Keratinocyte (primary cell): ENCODE measurements at regions not wholly inside any gene's neighbourhood (a gene's known extent, or its start where the extent isn't known, plus 50 kb on each side); places are given as distances from the start of the nearest gene placed in this dataset.

ENCODE experiments used
- DNase-seq: peaks from one replicate; pipeline ENCODE4 v3.0.0-alpha.2; 2011; ENCODE audit warnings: low read depth, missing footprints, low spot score
- FAIRE-seq: peaks from 2 replicates; lab custom pipeline; 2011; peaks lifted over from hg19 to GRCh38; lab: Jason Lieb, UNC
- H2AFZ ChIP-seq: 2 replicates; pipeline ENCODE4 v1.6.0; 2012; ENCODE audit warnings: low read length, control low read depth, inconsistent platforms; ENCODE audit not compliant: control insufficient read depth
- H3K27ac ChIP-seq: 2 replicates; pipeline ENCODE4 v1.5.1; 2011; ENCODE audit warnings: low read length; ENCODE audit not compliant: control insufficient read depth, insufficient read depth
- H3K27me3 ChIP-seq: 3 replicates; pipeline ENCODE4 v1.6.0; 2011; ENCODE audit warnings: low read length; ENCODE audit not compliant: control insufficient read depth, insufficient read depth; ENCODE audit errors: extremely low read depth
- H3K36me3 ChIP-seq, 2 experiments: 2 replicates in 1 of 2; 3 replicates in 1 of 2; pipeline ENCODE4 v1.5.1; 2011; ENCODE audit warnings: low read length in 2 of 2, mild to moderate bottlenecking in 1 of 2; ENCODE audit not compliant: control insufficient read depth in 2 of 2, insufficient read depth in 2 of 2; ENCODE audit errors: extremely low read depth in 1 of 2
- H3K4me1 ChIP-seq: 3 replicates; pipeline ENCODE4 v1.5.1; 2011; ENCODE audit warnings: low read length; ENCODE audit not compliant: control insufficient read depth, insufficient read depth; ENCODE audit errors: extremely low read depth
- H3K4me2 ChIP-seq: 3 replicates; pipeline ENCODE4 v1.6.0; 2011; ENCODE audit warnings: low read depth, low read length; ENCODE audit not compliant: control insufficient read depth, insufficient read depth; ENCODE audit errors: extremely low read depth
- H3K4me3 ChIP-seq, 3 experiments: fragments of 200-600 bp in 1 of 3; sonication (generic) in 1 of 3; 2 replicates in 2 of 3; 3 replicates in 1 of 3; pipeline ENCODE4 v1.5.1; 2011 to 2016; ENCODE audit warnings: low read length in 3 of 3, mild to moderate bottlenecking in 3 of 3, control low read depth in 2 of 3, inconsistent platforms in 1 of 3, low read depth in 1 of 3, mixed read lengths in 1 of 3, mixed run types in 1 of 3, moderate library complexity in 1 of 3; ENCODE audit not compliant: control insufficient read depth in 2 of 3, insufficient read depth in 2 of 3; ENCODE audit errors: extremely low read depth in 1 of 3
- H3K79me2 ChIP-seq: 2 replicates; pipeline ENCODE4 v1.6.0; 2012; ENCODE audit warnings: low read length; ENCODE audit not compliant: control insufficient read depth, insufficient read depth
- H3K9ac ChIP-seq: 3 replicates; pipeline ENCODE4 v1.6.0; 2011; ENCODE audit warnings: low read length; ENCODE audit not compliant: control insufficient read depth, insufficient read depth; ENCODE audit errors: extremely low read depth
- H3K9me1 ChIP-seq: 3 replicates; pipeline ENCODE4 v1.6.0; 2011; ENCODE audit warnings: low read length; ENCODE audit not compliant: control insufficient read depth, insufficient read depth; ENCODE audit errors: extremely low read depth
- H3K9me3 ChIP-seq: 2 replicates; pipeline ENCODE4 v1.5.1; 2012; ENCODE audit warnings: low read depth, low read length; ENCODE audit not compliant: control insufficient read depth
- H4K20me1 ChIP-seq: 3 replicates; pipeline ENCODE4 v1.6.0; 2011; ENCODE audit warnings: low read length; ENCODE audit not compliant: control insufficient read depth, insufficient read depth; ENCODE audit errors: extremely low read depth
- CTCF ChIP-seq, 3 experiments: IDR thresholded peaks in 1 of 3; conservative IDR thresholded peaks in 1 of 3; optimal IDR thresholded peaks in 1 of 3; 2 replicates in 2 of 3; 3 replicates in 1 of 3; pipeline versions ENCODE3 to v1.5.1; 2011; ENCODE audit warnings: low read length in 3 of 3, mild to moderate bottlenecking in 3 of 3, moderate library complexity in 2 of 3, control low read depth in 1 of 3, inconsistent platforms in 1 of 3; ENCODE audit not compliant: insufficient read depth in 2 of 3; ENCODE audit errors: extremely low read depth in 1 of 3
- EZH2 ChIP-seq: IDR thresholded peaks from one replicate; pipeline ENCODE4 v1.6.1; 2012; ENCODE audit warnings: inconsistent platforms, mild to moderate bottlenecking, low read length, moderate library complexity
- dilution Hi-C: fragments of 300-500 bp; cut with MboI; formaldehyde crosslinking; loops from one replicate; pipeline ENCODE4 v1.7.0; 2020; ENCODE audit warnings: low sequenced_read_pairs; ENCODE audit not compliant: extremely low pct_ligation_motif_present

DNA sequence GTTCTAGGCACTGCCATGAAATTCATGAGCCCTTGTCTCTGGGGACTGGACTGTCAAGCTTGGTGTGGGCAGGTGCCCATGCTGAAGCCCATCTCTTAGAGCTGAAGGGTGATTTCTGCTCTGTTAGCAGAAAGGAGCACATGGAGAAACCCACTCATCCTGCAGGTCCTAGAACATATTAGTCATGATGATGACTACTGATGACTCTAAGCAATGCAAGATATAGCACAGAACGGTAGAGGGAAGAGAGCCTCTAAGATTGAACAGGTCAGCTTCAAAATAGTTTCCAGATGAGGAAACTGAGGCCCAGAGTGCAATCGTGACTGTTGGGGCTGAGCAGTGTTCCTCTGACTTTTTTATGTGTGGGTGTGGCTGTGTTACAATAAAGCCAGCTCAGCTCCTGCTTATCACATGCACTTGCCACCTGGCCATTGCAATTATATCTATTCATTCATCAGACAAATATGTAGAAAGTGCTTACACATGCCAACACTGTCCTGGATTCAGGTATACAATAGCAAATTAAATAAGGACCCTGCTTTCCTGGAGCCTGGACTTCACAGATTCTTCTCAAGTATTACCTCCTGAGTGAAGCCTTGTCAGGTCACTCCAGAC, 140.2 kb upstream of the BRINP1 start:
- peak; percentile 4 for DNase-seq
- Histone ChIP-seq H3K27ac (no peak overlapping the region), H4K20me1 (no peaks in the 10 kb centered on the region), H3K79me2 (no peaks in the 10 kb centered on the region), H3K9me3 (no peaks in the 10 kb centered on the region), H3K4me2 (no peak overlapping the region), H3K4me3 (no peak overlapping the region), H3K27me3 (no peaks in the 10 kb centered on the region), H3K4me1 (no peaks in the 10 kb centered on the region), H3K9ac (no peak overlapping the region), H3K9me1 (no peaks in the 10 kb centered on the region), H3K36me3 (no peaks in the 10 kb centered on the region), H2AFZ (no peak overlapping the region)
- dilution Hi-C loops = no loop called here
- no peak for TF ChIP-seq CTCF (optimal IDR thresholded peaks at IDR 0.05 in 1 of 3, IDR thresholded peaks at IDR 0.05 in 1 of 3, conservative IDR thresholded peaks at IDR 0.05 in 1 of 3; ENCODE audit: extremely low read depth in 1 of 3, insufficient read depth in 2 of 3, low read length in 3 of 3)
- no peak for TF ChIP-seq EZH2
- FAIRE-seq = no peak

- dilution Hi-C loops = no loop called here
- Histone ChIP-seq H3K27me3 (no peaks in the 10 kb centered on the region), H3K79me2 (no peaks in the 10 kb centered on the region)
Measured at GRCh38 chr9:119501374-119501773, 132.1 kb upstream of the BRINP1 start.

More at GRCh38 chr9:119501374-119501773, 132.1 kb upstream of the BRINP1 start:
- Histone ChIP-seq H3K9me1 (no peaks in the 10 kb centered on the region), H3K9ac (no peak overlapping the region), H3K36me3 (no peaks in the 10 kb centered on the region), H3K27ac (no peak overlapping the region), H3K9me3 (no peaks in the 10 kb centered on the region), H4K20me1 (no peaks in the 10 kb centered on the region), H3K4me1 (no peaks in the 10 kb centered on the region), H2AFZ (no peak overlapping the region), H3K4me3 (no peak overlapping the region), H3K4me2 (no peak overlapping the region)
- TF ChIP-seq CTCF (optimal IDR thresholded peaks at IDR 0.05 in 1 of 3, IDR thresholded peaks at IDR 0.05 in 1 of 3, conservative IDR thresholded peaks at IDR 0.05 in 1 of 3; ENCODE audit: extremely low read depth in 1 of 3, insufficient read depth in 2 of 3, low read length in 3 of 3) (no peak), EZH2 (no peak)
- DNase-seq (no peak), FAIRE-seq (no peak)
